ENCODE measurements at regions not wholly inside any gene's neighbourhood (a gene's known extent, or its start where the extent isn't known, plus 50 kb on each side); places are given as distances from the start of the nearest gene placed in this dataset.

GRCh38 chr18:14031053-14031452, 101.2 kb downstream of the ZNF519 start:
- CTCF ChIA-PET: no interaction called here
- POLR2A ChIA-PET: no interaction called here
- no peak for DNase-seq (ENCODE audit: extremely low spot score)
- TF ChIP-seq, protein P1, sequence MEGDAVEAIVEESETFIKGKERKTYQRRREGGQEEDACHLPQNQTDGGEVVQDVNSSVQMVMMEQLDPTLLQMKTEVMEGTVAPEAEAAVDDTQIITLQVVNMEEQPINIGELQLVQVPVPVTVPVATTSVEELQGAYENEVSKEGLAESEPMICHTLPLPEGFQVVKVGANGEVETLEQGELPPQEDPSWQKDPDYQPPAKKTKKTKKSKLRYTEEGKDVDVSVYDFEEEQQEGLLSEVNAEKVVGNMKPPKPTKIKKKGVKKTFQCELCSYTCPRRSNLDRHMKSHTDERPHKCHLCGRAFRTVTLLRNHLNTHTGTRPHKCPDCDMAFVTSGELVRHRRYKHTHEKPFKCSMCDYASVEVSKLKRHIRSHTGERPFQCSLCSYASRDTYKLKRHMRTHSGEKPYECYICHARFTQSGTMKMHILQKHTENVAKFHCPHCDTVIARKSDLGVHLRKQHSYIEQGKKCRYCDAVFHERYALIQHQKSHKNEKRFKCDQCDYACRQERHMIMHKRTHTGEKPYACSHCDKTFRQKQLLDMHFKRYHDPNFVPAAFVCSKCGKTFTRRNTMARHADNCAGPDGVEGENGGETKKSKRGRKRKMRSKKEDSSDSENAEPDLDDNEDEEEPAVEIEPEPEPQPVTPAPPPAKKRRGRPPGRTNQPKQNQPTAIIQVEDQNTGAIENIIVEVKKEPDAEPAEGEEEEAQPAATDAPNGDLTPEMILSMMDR (IDR thresholded peaks at IDR 0.05; ENCODE audit: control extremely low read depth, extremely low read depth, low read depth, missing control alignments): no peak

DNA sequence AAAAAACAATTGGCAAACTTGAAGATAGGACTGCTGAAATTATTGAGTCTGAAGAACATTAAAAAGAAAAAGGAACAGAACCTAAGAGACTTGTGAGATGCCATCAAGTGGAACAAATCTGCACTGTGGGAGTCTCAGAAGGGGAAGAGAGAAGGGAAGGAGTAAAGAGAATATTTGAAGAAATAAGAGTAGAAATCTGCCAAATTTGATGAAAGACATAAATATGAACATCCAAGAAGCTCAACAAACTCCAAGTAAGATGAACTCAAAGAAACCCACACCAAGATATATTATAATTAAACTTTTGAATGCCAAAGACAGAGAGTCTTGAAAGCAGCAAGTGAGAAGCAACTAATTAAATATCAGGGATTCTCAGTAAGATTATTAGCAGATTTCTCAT, 102.7 kb downstream of the ZNF519 start:
- TF ChIP-seq, protein P1 (IDR thresholded peaks at IDR 0.05; ENCODE audit: control extremely low read depth, extremely low read depth, low read depth, missing control alignments): no peak
- DNase-seq (ENCODE audit: extremely low spot score): no peak
- POLR2A ChIA-PET: no interaction called here
- CTCF ChIA-PET: no interaction called here

- POLR2A ChIA-PET: no interaction called here
- CTCF ChIA-PET: interaction anchor here (1.1 kb wide), 1 partner anchor 111 kb away, joined by 3 read pairs; the partner anchor contains the start of gene MC2R
- no peak for DNase-seq (ENCODE audit: extremely low spot score)
- TF ChIP-seq, protein P1 (IDR thresholded peaks at IDR 0.05; ENCODE audit: control extremely low read depth, extremely low read depth, low read depth, missing control alignments): no peak
Observed at GRCh38 chr18:14026199-14026598, 106.0 kb downstream of the ZNF519 start.

- POLR2A ChIA-PET: no interaction called here
- no peak for DNase-seq (ENCODE audit: extremely low spot score)
- CTCF ChIA-PET: no interaction called here
- TF ChIP-seq, protein P1 (IDR thresholded peaks at IDR 0.05; ENCODE audit: control extremely low read depth, extremely low read depth, low read depth, missing control alignments): no peak
Observed at GRCh38 chr18:14025306-14025940, 106.8 kb downstream of the ZNF519 start.

GRCh38 chr18:14015416-14015815, 100.1 kb upstream of the MC2R start:
- CTCF ChIA-PET: no interaction called here
- POLR2A ChIA-PET: no interaction called here
- TF ChIP-seq, protein P1 (IDR thresholded peaks at IDR 0.05; ENCODE audit: control extremely low read depth, extremely low read depth, low read depth, missing control alignments): no peak
- no peak for DNase-seq (ENCODE audit: extremely low spot score)

DNA sequence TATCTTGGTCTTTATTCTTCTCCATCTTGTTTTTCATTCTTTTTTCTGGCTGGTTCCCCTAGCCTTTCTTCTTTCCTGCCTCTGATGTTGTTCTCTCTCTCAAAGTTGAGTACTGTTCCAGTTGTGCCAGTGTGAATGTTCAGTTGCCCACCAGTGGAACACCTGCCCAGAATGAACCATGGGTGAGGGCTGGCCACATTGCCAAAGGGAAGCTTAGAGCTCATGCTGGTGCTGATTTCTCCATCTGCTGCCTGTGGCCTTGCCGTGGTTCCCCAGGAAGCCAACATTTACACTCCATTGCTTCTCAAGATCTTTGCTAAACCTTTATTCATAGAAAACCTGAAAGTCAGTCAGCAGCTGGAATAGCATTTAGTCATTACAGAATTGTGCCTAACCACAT, 99.1 kb upstream of the MC2R start:
- POLR2A ChIA-PET: no interaction called here
- CTCF ChIA-PET: no interaction called here
- DNase-seq (ENCODE audit: extremely low spot score): no peak
- TF ChIP-seq, protein P1 (IDR thresholded peaks at IDR 0.05; ENCODE audit: control extremely low read depth, extremely low read depth, low read depth, missing control alignments): no peak
